ENCODE measurements at regions not wholly inside any gene's neighbourhood (a gene's known extent, or its start where the extent isn't known, plus 50 kb on each side); places are given as distances from the start of the nearest gene placed in this dataset.

- DNase-seq (ENCODE audit: low read depth in 2 of 2, low spot score in 1 of 2), result no peak
These were observed 157.2 kb downstream of the ENGASE start for GRCh38 chr17:79231766-79232287.

- DNase-seq (ENCODE audit: low read depth in 2 of 2, low spot score in 1 of 2), result no peak
These were observed 156.0 kb downstream of the ENGASE start for GRCh38 chr17:79230576-79230975.

- no peak for DNase-seq (ENCODE audit: low read depth in 2 of 2, low spot score in 1 of 2)
These were observed 151.4 kb downstream of the ENGASE start for GRCh38 chr17:79226037-79226436.

GRCh38 chr17:79224903-79225302 lies 150.3 kb downstream of the ENGASE start:
- DNase-seq (ENCODE audit: low read depth in 2 of 2, low spot score in 1 of 2), result no peak

- no peak for DNase-seq (ENCODE audit: low read depth in 2 of 2, low spot score in 1 of 2)
These were observed 149.9 kb downstream of the ENGASE start for GRCh38 chr17:79224476-79224875.

- DNase-seq (ENCODE audit: low read depth in 2 of 2, low spot score in 1 of 2), result no peak
These were observed 149.3 kb downstream of the ENGASE start for GRCh38 chr17:79223953-79224352.

GRCh38 chr17:79223471-79223870 lies 148.8 kb downstream of the ENGASE start:
- no peak for DNase-seq (ENCODE audit: low read depth in 2 of 2, low spot score in 1 of 2)

- DNase-seq (ENCODE audit: low read depth in 2 of 2, low spot score in 1 of 2), result no peak
These were observed 147.0 kb downstream of the ENGASE start for GRCh38 chr17:79221597-79221996.

GRCh38 chr17:79220713-79221291 lies 146.2 kb downstream of the ENGASE start:
- no peak for DNase-seq (ENCODE audit: low read depth in 2 of 2, low spot score in 1 of 2)

GRCh38 chr17:79220201-79220712 lies 145.6 kb downstream of the ENGASE start:
- no peak for DNase-seq (ENCODE audit: low read depth in 2 of 2, low spot score in 1 of 2)

GRCh38 chr17:79219208-79219935 lies 144.7 kb downstream of the ENGASE start:
- DNase-seq (ENCODE audit: low read depth in 2 of 2, low spot score in 1 of 2), result no peak

- DNase-seq (ENCODE audit: low read depth in 2 of 2, low spot score in 1 of 2), result no peak
These were observed 144.2 kb downstream of the ENGASE start for GRCh38 chr17:79218825-79219200.

GRCh38 chr17:79218175-79218824 lies 143.7 kb downstream of the ENGASE start:
- DNase-seq (ENCODE audit: low read depth in 2 of 2, low spot score in 1 of 2), result no peak

GRCh38 chr17:79217473-79218135 lies 143.0 kb downstream of the ENGASE start:
- DNase-seq (ENCODE audit: low read depth in 2 of 2, low spot score in 1 of 2), result no peak

- DNase-seq (ENCODE audit: low read depth in 2 of 2, low spot score in 1 of 2), result no peak
These were observed 142.2 kb downstream of the ENGASE start for GRCh38 chr17:79216826-79217225.

GRCh38 chr17:79216391-79216790 lies 141.8 kb downstream of the ENGASE start:
- DNase-seq (ENCODE audit: low read depth in 2 of 2, low spot score in 1 of 2), result no peak

GRCh38 chr17:79215631-79216030 lies 141.0 kb downstream of the ENGASE start:
- DNase-seq (ENCODE audit: low read depth in 2 of 2, low spot score in 1 of 2), result no peak

GRCh38 chr17:79214940-79215604 lies 140.4 kb downstream of the ENGASE start:
- DNase-seq (ENCODE audit: low read depth in 2 of 2, low spot score in 1 of 2), result no peak

GRCh38 chr17:79214459-79214858 lies 139.8 kb downstream of the ENGASE start:
- no peak for DNase-seq (ENCODE audit: low read depth in 2 of 2, low spot score in 1 of 2)

GRCh38 chr17:79213305-79213704 lies 138.7 kb downstream of the ENGASE start:
- DNase-seq (ENCODE audit: low read depth in 2 of 2, low spot score in 1 of 2), result no peak
